Ascending aorta (tissue), 2 donors: ENCODE measurements at regions not wholly inside any gene's neighbourhood (a gene's known extent, or its start where the extent isn't known, plus 50 kb on each side); places are given as distances from the start of the nearest gene placed in this dataset.

ENCODE experiments used
- DNase-seq, 2 donors: peaks; one replicate each; pipeline ENCODE4 v3.0.0-alpha.2; 2019; ENCODE audit warnings: low spot score in 2 of 2
- H3K27ac ChIP-seq, 2 donors: fragments of 200-600 bp; sonication (generic); one replicate each; pipeline ENCODE4 v1.5.1; 2016 to 2017; ENCODE audit warnings: mild to moderate bottlenecking in 1 of 2
- H3K27me3 ChIP-seq: fragments of 200-600 bp; sonication (generic); one replicate; pipeline ENCODE4 v1.5.1; 2017
- H3K36me3 ChIP-seq, 2 donors: fragments of 200-600 bp; sonication (generic); one replicate each; pipeline ENCODE4 v1.5.1; 2016
- H3K4me1 ChIP-seq, 2 donors: fragments of 200-600 bp; sonication (generic); one replicate each; pipeline ENCODE4 v1.5.1; 2016 to 2017; ENCODE audit warnings: mild to moderate bottlenecking in 1 of 2
- H3K4me3 ChIP-seq, 2 donors: fragments of 200-600 bp; sonication (generic); one replicate each; pipeline ENCODE4 v1.5.1; 2016 to 2017; ENCODE audit warnings: mild to moderate bottlenecking in 1 of 2
- H3K9me3 ChIP-seq, 2 donors: fragments of 200-600 bp; sonication (generic); one replicate each; pipeline ENCODE4 v1.5.1; 2016
- intact Hi-C: fragments of 100-400 bp; cut with DNase I; formaldehyde crosslinking; loops from one replicate; pipeline ENCODE4 v1.15.1; 2023
- TF ChIP-seq, protein P1 (sequence below), 3 experiments: fragments of 200-600 bp in 2 of 3; fragments of 450-650 bp in 1 of 3; sonication (generic) in 2 of 3; IDR thresholded peaks; one replicate each; pipeline ENCODE4 v1.5.1; 2016 to 2019; ENCODE audit warnings: antibody characterized with exemption in 3 of 3, mild to moderate bottlenecking in 1 of 3, moderate library complexity in 1 of 3

DNA sequence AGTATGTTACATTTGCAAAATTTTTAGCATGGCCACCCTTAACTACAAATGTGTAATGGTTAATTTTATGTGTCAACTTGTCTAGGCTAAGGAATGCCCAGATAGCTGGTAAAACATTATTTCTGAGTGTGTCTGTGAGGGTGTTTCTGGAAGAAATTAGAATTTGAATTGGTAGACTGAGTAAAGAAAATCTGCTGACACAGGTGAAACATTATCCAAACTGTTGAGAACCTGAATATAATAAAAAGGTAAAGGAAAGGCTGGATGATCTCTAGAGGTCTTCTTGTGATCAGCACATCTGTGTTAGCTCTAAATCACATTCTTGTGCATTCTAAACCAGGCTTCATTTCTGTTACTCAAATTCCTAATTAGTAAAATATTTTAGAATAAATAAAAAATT, 100.8 kb downstream of the UCHL5 start:
- TF ChIP-seq, protein P1, sequence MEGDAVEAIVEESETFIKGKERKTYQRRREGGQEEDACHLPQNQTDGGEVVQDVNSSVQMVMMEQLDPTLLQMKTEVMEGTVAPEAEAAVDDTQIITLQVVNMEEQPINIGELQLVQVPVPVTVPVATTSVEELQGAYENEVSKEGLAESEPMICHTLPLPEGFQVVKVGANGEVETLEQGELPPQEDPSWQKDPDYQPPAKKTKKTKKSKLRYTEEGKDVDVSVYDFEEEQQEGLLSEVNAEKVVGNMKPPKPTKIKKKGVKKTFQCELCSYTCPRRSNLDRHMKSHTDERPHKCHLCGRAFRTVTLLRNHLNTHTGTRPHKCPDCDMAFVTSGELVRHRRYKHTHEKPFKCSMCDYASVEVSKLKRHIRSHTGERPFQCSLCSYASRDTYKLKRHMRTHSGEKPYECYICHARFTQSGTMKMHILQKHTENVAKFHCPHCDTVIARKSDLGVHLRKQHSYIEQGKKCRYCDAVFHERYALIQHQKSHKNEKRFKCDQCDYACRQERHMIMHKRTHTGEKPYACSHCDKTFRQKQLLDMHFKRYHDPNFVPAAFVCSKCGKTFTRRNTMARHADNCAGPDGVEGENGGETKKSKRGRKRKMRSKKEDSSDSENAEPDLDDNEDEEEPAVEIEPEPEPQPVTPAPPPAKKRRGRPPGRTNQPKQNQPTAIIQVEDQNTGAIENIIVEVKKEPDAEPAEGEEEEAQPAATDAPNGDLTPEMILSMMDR (IDR thresholded peaks at IDR 0.05), result no peak
- Histone ChIP-seq H3K4me1 (no peaks in the 10 kb centered on the region), H3K36me3 (no peaks in the 10 kb centered on the region), H3K4me3 (no peak overlapping the region), H3K27me3 (no peaks in the 10 kb centered on the region), H3K27ac (no peak overlapping the region), H3K9me3 (no peaks in the 10 kb centered on the region)
- intact Hi-C loops, result no loop called here
- DNase-seq, result no peak

DNA sequence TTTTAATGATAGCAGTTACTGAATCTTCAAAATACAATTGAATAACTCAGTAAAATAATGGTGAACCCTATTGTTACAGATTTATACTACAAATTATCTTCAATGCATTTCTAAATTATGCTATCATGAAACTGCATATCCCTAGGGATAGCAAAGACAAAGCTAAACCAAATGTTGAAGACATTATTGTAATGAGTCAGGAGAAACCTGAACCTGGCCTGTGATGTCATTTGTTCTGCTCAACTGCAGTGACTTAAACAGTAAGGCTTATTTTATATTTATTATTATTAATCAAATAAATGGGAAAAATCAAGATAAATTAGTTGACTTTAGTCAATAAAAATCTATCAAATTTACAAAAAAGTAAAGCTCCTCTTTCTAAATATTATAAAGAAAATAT, 100.3 kb downstream of the UCHL5 start:
- no peak overlapping the region for H3K4me3 ChIP-seq
- no peaks in the 10 kb centered on the region for H3K4me1 ChIP-seq
- H3K9me3 ChIP-seq, result no peaks in the 10 kb centered on the region
- H3K27ac ChIP-seq, result no peak overlapping the region
- no peaks in the 10 kb centered on the region for H3K27me3 ChIP-seq
- DNase-seq, result no peak
- intact Hi-C loops, result no loop called here
- TF ChIP-seq, protein P1 (IDR thresholded peaks at IDR 0.05), result no peak
- H3K36me3 ChIP-seq, result no peaks in the 10 kb centered on the region

DNA sequence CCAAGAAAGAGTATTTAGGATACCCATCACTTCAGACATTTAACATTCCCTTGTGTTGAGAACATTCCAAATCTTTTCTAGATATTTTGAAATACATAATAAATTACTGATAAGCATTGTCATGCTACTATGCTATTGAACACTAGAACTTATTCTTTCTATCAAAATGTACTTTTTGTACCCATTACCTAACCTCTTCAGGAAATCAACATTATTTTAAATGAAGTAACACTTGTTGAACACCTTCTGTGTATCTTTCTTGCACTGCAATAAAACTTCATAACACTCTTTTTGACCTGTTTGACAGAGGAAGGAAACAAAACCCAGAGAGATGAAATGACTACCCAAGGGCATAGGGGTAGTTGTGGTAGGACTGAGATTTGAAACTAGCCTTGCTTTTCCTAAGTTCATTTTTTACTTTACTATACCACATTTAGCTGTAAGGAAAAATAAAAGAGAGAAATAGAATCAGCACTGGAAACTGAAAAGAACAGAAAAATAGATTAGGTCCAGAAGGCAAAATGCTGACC, 99.4 kb downstream of the UCHL5 start:
- TF ChIP-seq, protein P1 (IDR thresholded peaks at IDR 0.05), result no peak
- H3K27ac ChIP-seq, result no peak overlapping the region
- H3K9me3 ChIP-seq, result no peaks in the 10 kb centered on the region
- DNase-seq, result no peak
- no peaks in the 10 kb centered on the region for H3K4me1 ChIP-seq
- intact Hi-C loops, result no loop called here
- no peak overlapping the region for H3K4me3 ChIP-seq
- H3K36me3 ChIP-seq, result no peaks in the 10 kb centered on the region
- H3K27me3 ChIP-seq, result no peaks in the 10 kb centered on the region
